DND-41 (cell line): ENCODE measurements at regions not wholly inside any gene's neighbourhood (a gene's known extent, or its start where the extent isn't known, plus 50 kb on each side); places are given as distances from the start of the nearest gene placed in this dataset.

ENCODE experiments used
- CTCF ChIP-seq: IDR thresholded peaks from 2 replicates; pipeline ENCODE4 v1.5.1; 2012; ENCODE audit warnings: borderline replicate concordance, low read length, moderate library complexity, mild to moderate bottlenecking; ENCODE audit not compliant: poor library complexity, severe bottlenecking; ENCODE audit errors: extremely low read depth
- EZH2 ChIP-seq: IDR thresholded peaks from 3 replicates; pipeline ENCODE4 v1.6.1; 2012; ENCODE audit warnings: borderline replicate concordance, low read depth, mild to moderate bottlenecking, moderate library complexity, low read length, inconsistent platforms; ENCODE audit not compliant: severe bottlenecking

- no peak for TF ChIP-seq EZH2
- no peak for TF ChIP-seq CTCF
Observed at GRCh38 chr18:44516450-44516849, 164.2 kb upstream of the SETBP1 start.
